Mesodermal cell (in vitro differentiated cells): ENCODE measurements at regions not wholly inside any gene's neighbourhood (a gene's known extent, or its start where the extent isn't known, plus 50 kb on each side); places are given as distances from the start of the nearest gene placed in this dataset.

Source experiments
- H3K27ac ChIP-seq: 2 replicates; pipeline ENCODE4 v1.7.0; 2013; ENCODE audit warnings: mild to moderate bottlenecking, low read depth, low read length, moderate library complexity; ENCODE audit not compliant: severe bottlenecking
- H3K36me3 ChIP-seq: 2 replicates; pipeline ENCODE4 v1.7.1; 2013; ENCODE audit warnings: mild to moderate bottlenecking, low read length, moderate library complexity; ENCODE audit not compliant: control insufficient read depth, insufficient read depth
- H3K4me1 ChIP-seq: one replicate; pipeline ENCODE4 v1.7.1; 2013; ENCODE audit warnings: mild to moderate bottlenecking, low read length; ENCODE audit not compliant: insufficient read depth, control insufficient read depth, poor library complexity, severe bottlenecking
- H3K4me3 ChIP-seq: 2 replicates; pipeline ENCODE4 v1.7.0; 2013; ENCODE audit warnings: low read length, control low read depth, mild to moderate bottlenecking; ENCODE audit not compliant: insufficient read depth, poor library complexity, severe bottlenecking; ENCODE audit errors: extremely low read depth
- H3K9me3 ChIP-seq: 2 replicates; pipeline ENCODE4 v1.7.1; 2013; ENCODE audit warnings: mild to moderate bottlenecking, low read length, moderate library complexity; ENCODE audit not compliant: control insufficient read depth
- WGBS, 2 experiments: methylation state at CpG; one replicate each; pipeline ENCODE4 v1.1.5; 2013; ENCODE audit warnings: missing lambda C conversion rate in 2 of 2; ENCODE audit not compliant: insufficient coverage in 2 of 2; 5-methylcytosine and 5-hydroxymethylcytosine counted together

GRCh38 chr20:22403022-22403631 lies 181.2 kb downstream of the FOXA2 start:
- Histone ChIP-seq H3K27ac (peak overlapping the region; percentile 16), H3K9me3 (no peaks in the 10 kb centered on the region), H3K36me3 (no peaks in the 10 kb centered on the region), H3K4me1 (peaks cover 5% of the 10 kb centered on the region), H3K4me3 (no peak overlapping the region)
- WGBS, 2 experiments: 21 to 28% methylated on average over 8 to 9 of the region's 13 CpGs

- Histone ChIP-seq H3K4me3 (no peak overlapping the region), H3K4me1 (peaks cover 5% of the 10 kb centered on the region), H3K27ac (no peak overlapping the region), H3K9me3 (no peaks in the 10 kb centered on the region), H3K36me3 (no peaks in the 10 kb centered on the region)
- 100% methylated on average over 1 of the region's 7 CpGs; no CpG with 5 or more reads in 1 of the 2 experiments for WGBS, 2 experiments
Observed at GRCh38 chr20:22402550-22402949, 181.8 kb downstream of the FOXA2 start.

GRCh38 chr20:22400440-22400839 lies 183.9 kb downstream of the FOXA2 start:
- 89 to 94% methylated on average over 2 to 4 of the region's 4 CpGs for WGBS, 2 experiments

GRCh38 chr20:22394583-22394982 lies 189.8 kb downstream of the FOXA2 start:
- no peak overlapping the region for H3K27ac ChIP-seq
- H3K4me1 ChIP-seq: no peaks in the 10 kb centered on the region
- no peak overlapping the region for H3K4me3 ChIP-seq
- no peaks in the 10 kb centered on the region for H3K36me3 ChIP-seq
- H3K9me3 ChIP-seq: no peaks in the 10 kb centered on the region
- 40 to 67% methylated on average over 1 of the region's 1 CpG for WGBS, 2 experiments

More at GRCh38 chr20:22400440-22400839, 183.9 kb downstream of the FOXA2 start:
- Histone ChIP-seq H3K36me3 (no peaks in the 10 kb centered on the region), H3K27ac (no peak overlapping the region), H3K4me3 (no peak overlapping the region), H3K9me3 (no peaks in the 10 kb centered on the region), H3K4me1 (peaks cover 5% of the 10 kb centered on the region)

- no peak overlapping the region for H3K27ac ChIP-seq
- no peaks in the 10 kb centered on the region for H3K36me3 ChIP-seq
- 80% methylated on average over 1 to 2 of the region's 5 CpGs for WGBS, 2 experiments
- no peaks in the 10 kb centered on the region for H3K4me1 ChIP-seq
- no peak overlapping the region for H3K4me3 ChIP-seq
- no peaks in the 10 kb centered on the region for H3K9me3 ChIP-seq
Observed at GRCh38 chr20:22390543-22390903, 193.8 kb downstream of the FOXA2 start.

GRCh38 chr20:22389836-22390542 lies 194.4 kb downstream of the FOXA2 start:
- H3K27ac ChIP-seq: no peak overlapping the region
- H3K4me3 ChIP-seq: no peak overlapping the region
- H3K4me1 ChIP-seq: no peaks in the 10 kb centered on the region
- no peaks in the 10 kb centered on the region for H3K36me3 ChIP-seq
- WGBS, 2 experiments: 33 to 50% methylated on average over 6 of the region's 8 CpGs
- no peaks in the 10 kb centered on the region for H3K9me3 ChIP-seq

GRCh38 chr20:22387452-22387851 lies 196.9 kb downstream of the FOXA2 start:
- Histone ChIP-seq H3K9me3 (no peaks in the 10 kb centered on the region), H3K27ac (no peak overlapping the region)
- 77 to 100% methylated on average over 1 of the region's 1 CpG for WGBS, 2 experiments

GRCh38 chr20:22386306-22386623 lies 198.1 kb downstream of the FOXA2 start:
- Histone ChIP-seq H3K27ac (no peak overlapping the region), H3K4me3 (no peak overlapping the region)
- 73% methylated on average over 2 of the region's 3 CpGs; no CpG with 5 or more reads in 1 of the 2 experiments for WGBS, 2 experiments

More at GRCh38 chr20:22387452-22387851, 196.9 kb downstream of the FOXA2 start:
- Histone ChIP-seq H3K4me3 (no peak overlapping the region), H3K36me3 (no peaks in the 10 kb centered on the region), H3K4me1 (no peaks in the 10 kb centered on the region)

GRCh38 chr20:22385602-22386305 lies 198.6 kb downstream of the FOXA2 start:
- WGBS, 2 experiments: 45 to 74% methylated on average over 4 of the region's 7 CpGs
- no peak overlapping the region for H3K4me3 ChIP-seq
- no peaks in the 10 kb centered on the region for H3K36me3 ChIP-seq
- no peaks in the 10 kb centered on the region for H3K4me1 ChIP-seq
- H3K27ac ChIP-seq: no peak overlapping the region
- H3K9me3 ChIP-seq: no peaks in the 10 kb centered on the region

More at GRCh38 chr20:22386306-22386623, 198.1 kb downstream of the FOXA2 start:
- H3K4me1 ChIP-seq: no peaks in the 10 kb centered on the region
- no peaks in the 10 kb centered on the region for H3K9me3 ChIP-seq
- H3K36me3 ChIP-seq: no peaks in the 10 kb centered on the region

- H3K4me3 ChIP-seq: no peak overlapping the region
- WGBS, 2 experiments: 74 to 100% methylated on average over 2 to 3 of the region's 3 CpGs
Observed at GRCh38 chr20:22384978-22385377, 199.4 kb downstream of the FOXA2 start.

GRCh38 chr20:22383156-22383555 lies 201.2 kb downstream of the FOXA2 start:
- Histone ChIP-seq H3K27ac (no peak overlapping the region), H3K9me3 (no peaks in the 10 kb centered on the region), H3K36me3 (no peaks in the 10 kb centered on the region), H3K4me1 (peaks cover 3% of the 10 kb centered on the region), H3K4me3 (no peak overlapping the region)
- 63 to 100% methylated on average over 1 to 3 of the region's 4 CpGs for WGBS, 2 experiments

More at GRCh38 chr20:22384978-22385377, 199.4 kb downstream of the FOXA2 start:
- no peaks in the 10 kb centered on the region for H3K4me1 ChIP-seq
- no peak overlapping the region for H3K27ac ChIP-seq
- no peaks in the 10 kb centered on the region for H3K9me3 ChIP-seq
- no peaks in the 10 kb centered on the region for H3K36me3 ChIP-seq
